Colonic mucosa (tissue), 4 donors: ENCODE measurements at regions not wholly inside any gene's neighbourhood (a gene's known extent, or its start where the extent isn't known, plus 50 kb on each side); places are given as distances from the start of the nearest gene placed in this dataset.

Experiments
- DNase-seq: peaks from one replicate; pipeline ENCODE4 v3.0.0-alpha.2; 2020
- H3K27ac ChIP-seq: fragments of 200-600 bp; one replicate; pipeline ENCODE4 v1.8.0; 2021
- H3K27me3 ChIP-seq: fragments of 200-600 bp; one replicate; pipeline ENCODE4 v1.8.0; 2021
- H3K36me3 ChIP-seq: fragments of 200-600 bp; one replicate; pipeline ENCODE4 v1.8.0; 2021
- H3K4me1 ChIP-seq: fragments of 200-600 bp; one replicate; pipeline ENCODE4 v1.8.0; 2021; ENCODE audit warnings: mild to moderate bottlenecking
- H3K4me3 ChIP-seq: fragments of 200-600 bp; one replicate; pipeline ENCODE4 v1.8.0; 2021
- H3K9ac ChIP-seq, 2 donors: one replicate each; pipeline ENCODE4 v1.7.0; 2013; ENCODE audit warnings: control low read depth in 2 of 2, low read depth in 2 of 2, low read length in 2 of 2
- H3K9me3 ChIP-seq: fragments of 200-600 bp; one replicate; pipeline ENCODE4 v1.8.0; 2021
- intact Hi-C: fragments of 100-400 bp; cut with DNase I; formaldehyde crosslinking; loops from one replicate; pipeline ENCODE4 v1.14.1; 2022
- TF ChIP-seq, protein P1 (sequence below): fragments of 200-600 bp; IDR thresholded peaks from one replicate; pipeline ENCODE4 v1.8.0; 2022; ENCODE audit warnings: antibody characterized with exemption, mild to moderate bottlenecking
- donor health status: healthy.
- donor health status: DM: no; HTN: no; CAD: no.
- donor health status: DM: no; HTN: no; CAD: no.

DNA sequence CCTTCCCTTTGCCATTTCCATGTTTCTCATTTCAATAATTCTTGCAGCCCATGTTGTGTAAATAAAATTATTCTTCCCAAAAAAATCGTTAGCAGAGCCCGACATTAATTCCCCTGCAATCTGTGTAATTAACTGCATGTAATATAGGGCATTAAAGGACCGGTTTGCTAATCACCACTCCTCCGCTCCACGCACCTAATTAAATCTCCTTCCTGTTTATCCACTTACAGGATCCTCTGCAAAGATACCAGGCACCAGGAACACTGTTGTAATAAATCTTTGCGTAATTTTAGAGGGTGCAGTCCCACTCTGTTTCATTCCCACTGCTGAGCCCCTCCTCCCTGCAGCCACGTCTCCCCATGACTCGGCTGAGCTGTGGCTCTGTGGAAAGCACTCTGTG is 105.0 kb upstream of the PPP1R26 start:
- Histone ChIP-seq H3K36me3 (no peaks in the 10 kb centered on the region), H3K4me1 (no peaks in the 10 kb centered on the region), H3K9me3 (no peaks in the 10 kb centered on the region), H3K4me3 (no peak overlapping the region), H3K27me3 (no peaks in the 10 kb centered on the region), H3K27ac (no peak overlapping the region), H3K9ac (no peak overlapping the region)
- intact Hi-C loops = no loop called here
- no peak for DNase-seq
- TF ChIP-seq, protein P1, sequence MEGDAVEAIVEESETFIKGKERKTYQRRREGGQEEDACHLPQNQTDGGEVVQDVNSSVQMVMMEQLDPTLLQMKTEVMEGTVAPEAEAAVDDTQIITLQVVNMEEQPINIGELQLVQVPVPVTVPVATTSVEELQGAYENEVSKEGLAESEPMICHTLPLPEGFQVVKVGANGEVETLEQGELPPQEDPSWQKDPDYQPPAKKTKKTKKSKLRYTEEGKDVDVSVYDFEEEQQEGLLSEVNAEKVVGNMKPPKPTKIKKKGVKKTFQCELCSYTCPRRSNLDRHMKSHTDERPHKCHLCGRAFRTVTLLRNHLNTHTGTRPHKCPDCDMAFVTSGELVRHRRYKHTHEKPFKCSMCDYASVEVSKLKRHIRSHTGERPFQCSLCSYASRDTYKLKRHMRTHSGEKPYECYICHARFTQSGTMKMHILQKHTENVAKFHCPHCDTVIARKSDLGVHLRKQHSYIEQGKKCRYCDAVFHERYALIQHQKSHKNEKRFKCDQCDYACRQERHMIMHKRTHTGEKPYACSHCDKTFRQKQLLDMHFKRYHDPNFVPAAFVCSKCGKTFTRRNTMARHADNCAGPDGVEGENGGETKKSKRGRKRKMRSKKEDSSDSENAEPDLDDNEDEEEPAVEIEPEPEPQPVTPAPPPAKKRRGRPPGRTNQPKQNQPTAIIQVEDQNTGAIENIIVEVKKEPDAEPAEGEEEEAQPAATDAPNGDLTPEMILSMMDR = no peak

DNA sequence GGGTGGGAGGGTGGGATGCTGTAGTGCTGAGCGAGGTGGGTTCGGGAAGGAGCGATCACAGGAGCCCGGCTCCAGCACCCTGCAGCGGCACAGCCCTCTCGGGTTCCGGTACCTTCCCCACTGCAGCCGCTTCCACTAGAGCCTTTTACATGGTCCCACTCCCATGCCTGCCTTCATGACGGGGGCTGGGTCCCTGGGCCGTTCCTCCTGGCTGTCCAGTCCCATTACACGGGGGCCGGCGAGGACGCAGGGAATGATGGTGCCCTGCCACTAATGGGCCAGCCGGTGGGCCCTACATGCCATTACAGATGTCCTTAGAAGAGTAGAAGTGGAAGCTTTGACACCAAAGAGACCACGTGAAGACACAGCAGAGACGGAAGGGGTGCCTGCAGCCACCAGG is 104.6 kb upstream of the PPP1R26 start:
- Histone ChIP-seq H3K27me3 (no peaks in the 10 kb centered on the region), H3K4me1 (no peaks in the 10 kb centered on the region), H3K9me3 (no peaks in the 10 kb centered on the region), H3K4me3 (no peak overlapping the region), H3K27ac (no peak overlapping the region), H3K36me3 (no peaks in the 10 kb centered on the region), H3K9ac (no peak overlapping the region)
- no peak for DNase-seq
- intact Hi-C loops = no loop called here
- TF ChIP-seq, protein P1 = no peak

DNA sequence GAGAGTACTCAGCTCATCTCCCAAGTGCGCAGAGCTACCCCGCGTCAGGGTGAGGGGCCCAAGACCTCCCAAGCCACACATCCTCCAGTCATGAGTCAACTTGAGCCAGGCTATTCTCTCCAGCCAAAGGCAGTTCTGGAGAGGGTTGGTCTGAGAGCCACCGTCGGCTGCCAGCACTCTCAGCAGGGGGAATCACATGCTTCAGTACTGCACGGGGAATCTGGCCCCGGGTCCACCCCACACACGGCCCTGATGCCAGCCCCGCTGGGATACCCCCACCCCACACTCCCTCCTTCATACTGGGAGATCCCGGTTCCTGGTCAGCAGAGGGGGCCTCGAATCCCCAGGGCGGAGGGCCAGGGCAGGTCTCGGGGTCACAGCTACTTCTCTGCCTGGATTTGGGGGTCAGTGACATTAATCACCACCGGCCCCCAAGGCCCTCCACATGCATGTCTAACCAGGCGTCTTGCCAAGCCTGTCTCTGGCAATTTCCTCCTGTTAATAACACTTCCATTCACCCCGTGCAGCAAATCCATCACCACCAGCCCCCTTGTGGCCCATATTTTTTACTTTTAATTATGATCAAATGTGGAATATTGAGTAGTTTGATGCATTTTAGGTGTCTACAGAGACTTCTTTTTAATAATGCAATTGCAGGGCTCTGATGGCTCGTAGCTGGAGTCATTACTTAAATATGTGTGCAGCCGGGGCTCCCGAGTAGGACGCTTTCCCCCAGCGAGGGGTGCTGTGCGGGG is 102.9 kb upstream of the PPP1R26 start:
- no peak for DNase-seq
- no peaks in the 10 kb centered on the region for H3K36me3 ChIP-seq
- intact Hi-C loops = no loop called here

DNA sequence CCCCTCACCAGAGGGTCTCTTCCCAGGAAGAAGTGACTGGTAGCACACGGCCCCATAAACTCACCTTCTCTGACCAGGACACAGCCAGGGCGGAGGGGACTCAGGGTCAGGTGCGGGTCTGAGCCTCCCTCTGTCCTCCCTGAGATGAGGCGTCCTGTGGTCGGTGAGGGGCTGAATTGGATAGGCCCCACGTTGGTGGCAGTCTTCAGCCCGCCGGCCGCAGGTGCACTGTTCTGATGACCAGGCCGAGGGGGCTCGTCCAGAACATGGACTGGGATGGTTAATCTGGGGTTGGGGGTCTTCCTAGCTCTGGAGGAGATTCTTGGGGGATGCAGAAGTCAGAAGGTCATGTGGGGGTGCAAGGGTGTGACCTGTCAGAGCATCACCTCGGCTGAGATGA is 102.2 kb upstream of the PPP1R26 start:
- TF ChIP-seq, protein P1 = no peak
- Histone ChIP-seq H3K9ac (no peak overlapping the region), H3K36me3 (no peaks in the 10 kb centered on the region), H3K4me1 (no peaks in the 10 kb centered on the region), H3K4me3 (no peak overlapping the region), H3K27ac (no peak overlapping the region), H3K27me3 (no peaks in the 10 kb centered on the region), H3K9me3 (no peaks in the 10 kb centered on the region)
- no peak for DNase-seq
- intact Hi-C loops = no loop called here

More for the DNA sequence above, 102.9 kb upstream of the PPP1R26 start:
- Histone ChIP-seq H3K27me3 (no peaks in the 10 kb centered on the region), H3K9me3 (no peaks in the 10 kb centered on the region), H3K27ac (no peak overlapping the region), H3K4me1 (no peaks in the 10 kb centered on the region), H3K4me3 (no peak overlapping the region), H3K9ac (no peak overlapping the region)
- TF ChIP-seq, protein P1 = no peak

DNA sequence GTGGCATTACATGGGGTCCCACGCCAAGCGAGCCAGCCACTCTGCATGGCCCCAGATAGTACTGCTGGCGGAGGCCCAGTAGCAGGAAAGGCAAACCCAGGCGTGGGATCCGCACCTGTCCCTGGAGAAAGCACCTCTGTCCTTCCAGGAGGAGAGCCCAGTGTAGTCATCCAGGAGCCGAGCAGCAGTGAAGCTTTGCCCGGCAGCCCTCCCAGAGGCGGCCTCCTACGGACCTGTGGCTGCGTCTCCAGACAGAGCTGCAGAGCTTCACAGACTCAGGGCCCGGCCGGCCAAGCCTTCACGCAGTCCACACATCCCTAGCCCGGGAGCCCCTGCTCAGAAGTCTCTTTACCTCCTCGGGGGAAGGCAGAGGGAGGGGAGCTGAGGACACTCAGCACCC is 100.8 kb upstream of the PPP1R26 start:
- Histone ChIP-seq H3K9ac (no peak overlapping the region), H3K9me3 (no peaks in the 10 kb centered on the region), H3K27ac (no peak overlapping the region), H3K36me3 (no peaks in the 10 kb centered on the region), H3K4me1 (no peaks in the 10 kb centered on the region), H3K27me3 (no peaks in the 10 kb centered on the region), H3K4me3 (no peak overlapping the region)
- DNase-seq = no peak
- TF ChIP-seq, protein P1 = no peak
- intact Hi-C loops = no loop called here
